IPS-20b (cell line): ENCODE measurements at regions not wholly inside any gene's neighbourhood (a gene's known extent, or its start where the extent isn't known, plus 50 kb on each side); places are given as distances from the start of the nearest gene placed in this dataset.

Experiments used
- H3K27ac ChIP-seq: one replicate; pipeline ENCODE4 v1.5.1; 2013; ENCODE audit warnings: low read length
- H3K27me3 ChIP-seq: 2 replicates; pipeline ENCODE4 v1.6.1; 2013; ENCODE audit warnings: mild to moderate bottlenecking, low read length, inconsistent platforms; ENCODE audit not compliant: insufficient read depth
- H3K36me3 ChIP-seq: 2 replicates; pipeline ENCODE4 v1.6.1; 2013; ENCODE audit warnings: low read depth, mild to moderate bottlenecking, inconsistent platforms, low read length, moderate library complexity; ENCODE audit not compliant: insufficient read depth
- H3K4me1 ChIP-seq: 2 replicates; pipeline ENCODE4 v1.6.1; 2013; ENCODE audit warnings: mild to moderate bottlenecking, control low read depth, inconsistent platforms, low read length, moderate library complexity; ENCODE audit not compliant: insufficient read depth
- H3K4me3 ChIP-seq: 2 replicates; pipeline ENCODE4 v1.5.1; 2013; ENCODE audit warnings: mild to moderate bottlenecking, low read length, inconsistent platforms
- H3K9ac ChIP-seq: 2 replicates; pipeline ENCODE4 v1.6.1; 2013; ENCODE audit warnings: low read depth, mild to moderate bottlenecking, inconsistent platforms, low read length, moderate library complexity
- H3K9me3 ChIP-seq: 2 replicates; pipeline ENCODE4 v1.6.1; 2013; ENCODE audit warnings: mild to moderate bottlenecking, low read depth, low read length, inconsistent platforms; ENCODE audit not compliant: insufficient read depth

GRCh38 chr11:114832532-114833125, 154.3 kb downstream of the NXPE2 start:
- Histone ChIP-seq H3K4me3 (peak overlapping the region; percentile 42; the same call in 1 of the 2 replicates), H3K9ac (no peak overlapping the region), H3K9me3 (no peaks in the 10 kb centered on the region), H3K27me3 (peaks cover 45% of the 10 kb centered on the region), H3K27ac (no peak overlapping the region), H3K4me1 (peaks cover 7% of the 10 kb centered on the region; the same call in 1 of the 2 replicates), H3K36me3 (no peaks in the 10 kb centered on the region)

GRCh38 chr11:114836161-114836560, 157.8 kb downstream of the NXPE2 start:
- H3K4me1 ChIP-seq, result peaks cover 5% of the 10 kb centered on the region; the same call in 1 of the 2 replicates
- no peak overlapping the region for H3K4me3 ChIP-seq
- no peaks in the 10 kb centered on the region for H3K36me3 ChIP-seq
- H3K9ac ChIP-seq, result no peak overlapping the region
- H3K27ac ChIP-seq, result no peak overlapping the region
- H3K9me3 ChIP-seq, result no peaks in the 10 kb centered on the region
- H3K27me3 ChIP-seq, result peaks cover 25% of the 10 kb centered on the region

DNA sequence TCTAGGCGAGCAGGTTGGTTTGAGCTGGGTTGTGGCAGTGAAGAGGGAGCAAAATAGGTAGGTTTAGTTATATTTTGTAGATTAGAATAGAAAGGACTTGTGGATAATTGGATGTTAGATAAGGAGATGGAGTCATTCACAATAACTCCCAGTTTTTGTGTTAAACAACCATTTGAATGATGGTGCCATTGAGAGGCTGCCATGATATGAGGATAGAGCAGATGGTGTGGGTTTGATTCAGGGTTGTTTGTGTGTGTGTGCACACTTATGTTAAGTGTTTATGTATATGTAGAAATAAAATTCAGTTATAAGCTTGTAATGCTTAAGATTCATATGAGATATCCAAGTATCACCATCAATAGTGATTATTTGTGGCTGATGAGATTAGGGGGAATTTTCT, 166.6 kb downstream of the NXPE2 start:
- peaks cover 15% of the 10 kb centered on the region; the same call in 1 of the 2 replicates for H3K4me1 ChIP-seq
- H3K36me3 ChIP-seq, result no peaks in the 10 kb centered on the region
- H3K9me3 ChIP-seq, result no peaks in the 10 kb centered on the region
- H3K27me3 ChIP-seq, result no peaks in the 10 kb centered on the region
- no peak overlapping the region for H3K27ac ChIP-seq
- no peak overlapping the region for H3K4me3 ChIP-seq
- no peak overlapping the region for H3K9ac ChIP-seq

- Histone ChIP-seq H3K27ac (no peak overlapping the region), H3K9ac (no peak overlapping the region)
Measured at GRCh38 chr11:114845766-114846415, 167.6 kb downstream of the NXPE2 start.

DNA sequence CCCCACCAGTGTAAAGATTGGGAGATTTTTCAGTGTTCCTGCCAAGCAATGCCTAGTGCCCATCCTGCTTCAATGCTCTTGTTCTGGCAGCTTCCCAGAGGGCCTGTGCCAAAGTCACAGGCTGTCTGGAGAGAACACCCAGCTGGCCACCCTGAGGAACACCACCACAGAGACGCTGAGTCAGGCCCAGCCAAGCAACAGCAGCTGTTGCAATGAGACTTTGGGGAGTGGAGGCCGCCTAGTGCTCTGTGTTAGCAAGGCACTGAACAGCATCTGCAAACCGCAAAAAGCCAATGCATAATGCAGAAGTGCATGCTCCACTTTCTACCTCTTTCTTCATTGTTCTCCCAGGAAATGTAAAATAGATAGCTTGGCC, 168.1 kb downstream of the NXPE2 start:
- no peak overlapping the region for H3K27ac ChIP-seq
- H3K9me3 ChIP-seq, result no peaks in the 10 kb centered on the region

More at GRCh38 chr11:114845766-114846415, 167.6 kb downstream of the NXPE2 start:
- Histone ChIP-seq H3K36me3 (no peaks in the 10 kb centered on the region), H3K27me3 (no peaks in the 10 kb centered on the region), H3K4me1 (peaks cover 19% of the 10 kb centered on the region; the same call in 1 of the 2 replicates), H3K9me3 (no peaks in the 10 kb centered on the region), H3K4me3 (no peak overlapping the region)

DNA sequence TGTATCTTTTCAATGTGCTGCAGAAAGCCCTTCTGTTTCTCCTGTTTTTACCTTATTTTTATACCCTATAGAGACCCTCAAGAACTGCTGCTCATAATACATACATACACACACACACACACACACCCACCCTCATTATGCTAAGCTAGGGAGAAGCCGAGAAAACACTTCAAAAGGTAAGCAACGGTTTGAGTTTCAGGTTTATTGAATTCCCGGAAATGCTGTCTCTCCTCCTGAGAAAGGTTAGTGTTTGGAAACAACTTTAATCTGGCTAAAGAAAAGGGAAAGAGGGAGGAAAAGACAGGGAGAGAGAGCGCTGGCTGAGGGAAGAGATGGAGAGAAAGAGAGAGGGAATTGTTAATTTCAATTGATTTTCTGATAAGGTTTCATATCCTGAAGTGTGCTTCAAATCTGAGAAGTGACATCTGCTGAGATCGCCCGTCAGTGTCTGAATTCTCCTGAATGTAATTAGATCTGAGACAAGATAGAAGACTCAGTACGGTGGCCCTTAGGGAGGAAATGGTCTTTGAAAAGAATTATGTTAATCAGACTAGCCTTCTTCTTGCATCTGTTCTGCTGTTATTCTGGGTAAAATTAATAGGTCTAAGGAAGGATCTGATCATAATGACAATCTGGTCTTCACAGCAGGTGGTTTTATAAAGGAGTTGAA, 169.1 kb downstream of the NXPE2 start:
- H3K9me3 ChIP-seq, result no peaks in the 10 kb centered on the region
- H3K27me3 ChIP-seq, result no peaks in the 10 kb centered on the region
- H3K4me1 ChIP-seq, result peaks cover 19% of the 10 kb centered on the region; the same call in 1 of the 2 replicates

More for the DNA sequence above, 168.1 kb downstream of the NXPE2 start:
- no peaks in the 10 kb centered on the region for H3K36me3 ChIP-seq
- no peaks in the 10 kb centered on the region for H3K27me3 ChIP-seq
- peaks cover 19% of the 10 kb centered on the region; the same call in 1 of the 2 replicates for H3K4me1 ChIP-seq
- H3K9ac ChIP-seq, result no peak overlapping the region
- H3K4me3 ChIP-seq, result no peak overlapping the region

DNA sequence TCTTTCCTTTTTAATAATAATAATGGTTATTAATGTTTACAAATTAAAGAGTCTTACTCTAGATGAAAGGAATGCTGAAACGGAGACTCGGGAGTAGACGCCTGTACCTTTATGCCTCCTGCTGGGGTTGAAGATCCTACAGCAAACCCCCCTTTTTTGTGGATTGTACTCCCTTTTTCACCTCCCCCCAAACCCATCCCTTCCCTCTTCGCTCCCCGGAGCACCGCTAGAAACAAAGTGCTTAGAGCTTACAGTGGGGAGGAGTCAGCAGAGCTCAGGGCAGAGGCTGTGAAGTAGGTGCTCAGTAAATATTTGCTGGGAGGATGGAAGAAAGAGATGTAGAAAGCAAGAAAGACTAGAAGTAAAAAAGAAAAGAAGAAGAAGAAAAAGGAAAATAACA, 169.7 kb downstream of the NXPE2 start:
- H3K27ac ChIP-seq, result no peak overlapping the region
- no peak overlapping the region for H3K9ac ChIP-seq
- H3K27me3 ChIP-seq, result no peaks in the 10 kb centered on the region
- no peaks in the 10 kb centered on the region for H3K36me3 ChIP-seq
- H3K4me3 ChIP-seq, result no peak overlapping the region
- no peaks in the 10 kb centered on the region for H3K9me3 ChIP-seq
- peaks cover 19% of the 10 kb centered on the region; the same call in 1 of the 2 replicates for H3K4me1 ChIP-seq

More for the DNA sequence above, 169.1 kb downstream of the NXPE2 start:
- H3K27ac ChIP-seq, result no peak overlapping the region
- H3K36me3 ChIP-seq, result no peaks in the 10 kb centered on the region
- no peak overlapping the region for H3K4me3 ChIP-seq
- no peak overlapping the region for H3K9ac ChIP-seq

DNA sequence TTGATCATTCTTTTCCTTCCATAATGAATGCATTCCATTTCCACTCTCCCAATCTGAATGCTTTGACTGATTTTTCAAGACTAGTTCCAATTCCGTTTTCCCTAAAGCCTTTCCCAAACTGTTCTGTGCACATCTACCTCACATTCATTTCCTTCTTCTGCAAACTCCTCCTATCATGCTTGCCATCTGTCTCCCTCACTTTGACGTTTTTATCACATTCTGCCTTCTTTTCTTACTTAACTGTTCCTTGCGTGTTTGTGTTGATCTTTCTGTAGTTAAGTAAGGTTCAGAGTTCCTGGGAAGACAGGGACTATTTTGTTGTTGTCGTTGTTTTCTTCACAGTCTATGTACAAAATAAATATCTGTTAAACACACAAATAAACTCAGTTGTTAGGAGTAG, 179.0 kb downstream of the NXPE2 start:
- no peak overlapping the region for H3K9ac ChIP-seq
- H3K9me3 ChIP-seq, result no peaks in the 10 kb centered on the region
- no peak overlapping the region for H3K27ac ChIP-seq
- H3K4me3 ChIP-seq, result no peak overlapping the region
- no peaks in the 10 kb centered on the region for H3K36me3 ChIP-seq
- no peaks in the 10 kb centered on the region for H3K27me3 ChIP-seq
- no peaks in the 10 kb centered on the region for H3K4me1 ChIP-seq

- no peak overlapping the region for H3K9ac ChIP-seq
- H3K36me3 ChIP-seq, result no peaks in the 10 kb centered on the region
- H3K9me3 ChIP-seq, result no peaks in the 10 kb centered on the region
- no peaks in the 10 kb centered on the region for H3K27me3 ChIP-seq
- no peak overlapping the region for H3K27ac ChIP-seq
- H3K4me1 ChIP-seq, result no peaks in the 10 kb centered on the region
- no peak overlapping the region for H3K4me3 ChIP-seq
Measured at GRCh38 chr11:114864896-114865295, 186.6 kb downstream of the NXPE2 start.

DNA sequence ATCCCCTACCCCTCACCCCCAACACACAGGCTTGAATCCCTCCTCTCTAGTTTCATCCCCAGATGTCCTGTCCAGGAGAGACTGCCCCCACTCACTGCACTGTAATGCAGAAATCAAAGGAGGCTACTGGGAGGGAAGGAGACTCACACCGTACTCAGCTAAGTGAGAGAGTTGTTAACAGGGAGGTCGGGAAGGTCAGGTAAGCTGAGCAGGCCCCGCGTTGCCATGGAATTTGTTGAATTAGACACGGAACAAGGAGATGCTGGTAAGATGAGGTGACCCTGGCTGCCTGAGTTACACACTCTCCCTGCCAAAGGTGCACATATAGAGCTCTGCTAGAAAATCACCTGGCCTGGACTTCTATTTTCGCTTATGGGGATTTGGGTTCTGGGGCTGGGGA, 197.9 kb downstream of the NXPE2 start:
- no peaks in the 10 kb centered on the region for H3K36me3 ChIP-seq
- H3K27me3 ChIP-seq, result no peaks in the 10 kb centered on the region
- no peak overlapping the region for H3K27ac ChIP-seq
- no peak overlapping the region for H3K4me3 ChIP-seq
- H3K9ac ChIP-seq, result no peak overlapping the region
- H3K4me1 ChIP-seq, result no peaks in the 10 kb centered on the region
- H3K9me3 ChIP-seq, result no peaks in the 10 kb centered on the region

DNA sequence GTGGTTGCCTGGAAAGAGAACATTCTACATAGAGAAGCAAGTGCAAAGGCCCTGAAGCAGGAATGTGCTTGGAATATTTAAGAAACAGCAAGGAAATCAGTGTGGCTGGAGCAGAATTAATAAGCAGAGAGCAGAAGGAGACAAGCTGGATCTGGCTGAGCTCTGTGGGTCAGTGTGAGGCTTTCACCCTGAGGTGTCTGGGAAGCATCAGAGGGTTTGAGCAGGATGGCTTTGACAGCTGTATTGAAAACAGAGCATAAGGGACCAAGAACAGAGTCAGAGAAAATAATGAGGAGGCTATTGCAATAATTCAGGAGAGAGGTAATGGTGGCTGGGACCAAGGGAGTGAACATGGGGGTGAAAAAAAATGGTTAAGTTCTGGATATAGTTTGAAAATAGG, 199.6 kb downstream of the NXPE2 start:
- H3K9me3 ChIP-seq, result no peaks in the 10 kb centered on the region
- H3K27ac ChIP-seq, result no peak overlapping the region
- H3K9ac ChIP-seq, result no peak overlapping the region
- H3K27me3 ChIP-seq, result no peaks in the 10 kb centered on the region
- no peak overlapping the region for H3K4me3 ChIP-seq
- no peaks in the 10 kb centered on the region for H3K4me1 ChIP-seq
- H3K36me3 ChIP-seq, result no peaks in the 10 kb centered on the region

- no peaks in the 10 kb centered on the region for H3K4me1 ChIP-seq
- H3K4me3 ChIP-seq, result no peak overlapping the region
- H3K9me3 ChIP-seq, result no peaks in the 10 kb centered on the region
- H3K36me3 ChIP-seq, result no peaks in the 10 kb centered on the region
- H3K27me3 ChIP-seq, result no peaks in the 10 kb centered on the region
- no peak overlapping the region for H3K27ac ChIP-seq
- H3K9ac ChIP-seq, result no peak overlapping the region
Measured at GRCh38 chr11:114880442-114880841, 202.1 kb downstream of the NXPE2 start.
